ENCODE measurements at regions not wholly inside any gene's neighbourhood (a gene's known extent, or its start where the extent isn't known, plus 50 kb on each side); places are given as distances from the start of the nearest gene placed in this dataset.

GRCh38 chr1:14100919-14101318, 400.9 kb downstream of the PRDM2 start:
- DNase-seq (ENCODE audit: low read depth), result no peak

GRCh38 chr1:14102180-14102579, 402.2 kb downstream of the PRDM2 start:
- DNase-seq (ENCODE audit: low read depth), result no peak

- no peak for DNase-seq (ENCODE audit: low read depth)
Observed at GRCh38 chr1:14103878-14104430, 404.0 kb downstream of the PRDM2 start.

DNA sequence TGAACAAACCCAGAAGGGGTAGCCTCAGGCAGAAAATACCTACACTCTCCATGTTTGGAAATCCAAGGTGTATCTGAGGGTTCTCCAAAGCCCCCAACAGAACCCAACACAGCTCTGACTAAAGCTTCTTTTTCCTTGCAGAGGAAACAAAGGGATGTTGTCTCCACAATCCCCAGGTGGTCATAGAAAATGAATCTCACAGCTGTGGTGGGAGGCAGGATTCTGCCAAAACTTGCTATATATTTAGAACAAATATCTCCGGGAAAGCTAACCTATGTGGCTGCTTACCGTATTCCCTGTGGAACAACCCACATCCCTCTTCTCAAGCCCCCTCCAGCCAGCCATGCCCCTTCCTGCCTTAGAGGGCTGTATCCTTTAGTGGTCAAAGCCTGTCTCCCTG, 406.1 kb downstream of the PRDM2 start:
- no peak for DNase-seq (ENCODE audit: low read depth)

DNA sequence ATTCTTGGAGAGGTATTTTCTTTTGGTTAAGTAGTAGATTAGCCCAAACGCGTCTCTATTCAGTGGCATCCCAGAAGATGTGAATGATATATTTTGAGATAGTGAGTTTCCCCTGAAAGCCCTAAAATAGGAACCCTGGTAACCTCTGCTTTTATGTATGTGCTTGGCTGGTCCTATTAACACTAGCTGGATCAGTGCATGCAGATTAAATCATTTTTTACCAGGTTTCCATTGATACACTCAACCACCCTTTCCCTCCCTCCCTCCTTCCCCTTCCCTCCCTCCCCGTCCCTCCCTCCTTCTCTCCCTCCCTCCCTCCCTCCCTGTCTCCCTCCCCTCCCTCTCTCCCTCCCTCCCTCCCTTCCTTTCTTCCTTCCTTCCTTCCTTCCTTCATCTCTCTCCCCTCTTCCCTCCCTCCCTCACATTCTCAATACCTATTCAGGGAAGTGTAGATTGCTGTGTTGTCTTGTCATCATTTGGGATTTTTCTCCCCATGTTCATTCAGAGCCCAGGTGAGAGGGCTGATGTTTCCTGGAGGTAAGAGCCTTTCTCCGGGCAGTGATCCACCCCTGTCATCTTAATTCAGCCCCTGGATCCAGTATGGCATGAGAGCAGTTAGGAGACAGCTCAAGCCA, 406.8 kb downstream of the PRDM2 start:
- no peak for DNase-seq (ENCODE audit: low read depth)

DNA sequence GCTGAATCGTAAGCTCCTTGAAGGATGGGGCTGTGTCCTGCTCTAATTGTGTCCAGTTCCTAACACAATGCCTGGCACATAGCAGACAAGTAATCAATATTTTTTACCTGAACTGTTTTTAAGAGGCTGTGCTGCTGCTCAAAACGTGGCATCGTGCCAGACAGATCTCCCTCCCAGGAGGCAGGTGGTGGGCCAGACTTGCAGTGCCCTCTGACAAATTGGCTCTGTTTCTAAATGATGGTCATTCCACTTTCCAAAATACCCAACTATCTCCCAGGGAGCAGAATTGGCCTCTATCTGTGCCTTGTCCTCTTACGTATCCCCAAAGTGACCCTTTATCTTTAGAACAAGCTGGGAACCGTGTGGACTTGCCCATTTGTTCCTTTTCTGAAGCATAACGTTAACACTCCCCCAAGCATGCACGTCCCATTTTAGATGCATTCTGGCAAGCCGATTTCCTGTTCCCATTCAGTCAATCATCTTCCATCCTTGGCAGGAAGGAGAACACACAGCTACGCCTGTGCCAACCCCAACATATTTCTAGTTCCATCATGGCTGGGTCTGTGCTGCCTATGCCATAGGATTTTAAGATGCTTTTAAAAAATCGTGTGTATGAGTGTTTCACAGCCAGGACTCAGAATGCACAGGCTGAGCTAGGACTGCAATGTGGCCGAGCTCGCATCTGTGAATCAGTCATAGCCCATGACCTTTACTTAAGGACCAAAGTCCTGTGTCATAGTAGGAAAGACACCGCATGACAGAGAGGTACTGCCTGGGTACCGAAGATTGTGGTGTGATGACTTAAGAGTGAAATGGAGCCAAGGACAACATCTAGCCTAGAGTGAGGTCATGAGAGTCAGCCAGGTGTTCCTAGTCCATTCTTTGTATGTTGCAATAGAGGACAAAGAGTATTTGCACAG, 408.6 kb downstream of the PRDM2 start:
- DNase-seq (ENCODE audit: low read depth), result no peak

DNA sequence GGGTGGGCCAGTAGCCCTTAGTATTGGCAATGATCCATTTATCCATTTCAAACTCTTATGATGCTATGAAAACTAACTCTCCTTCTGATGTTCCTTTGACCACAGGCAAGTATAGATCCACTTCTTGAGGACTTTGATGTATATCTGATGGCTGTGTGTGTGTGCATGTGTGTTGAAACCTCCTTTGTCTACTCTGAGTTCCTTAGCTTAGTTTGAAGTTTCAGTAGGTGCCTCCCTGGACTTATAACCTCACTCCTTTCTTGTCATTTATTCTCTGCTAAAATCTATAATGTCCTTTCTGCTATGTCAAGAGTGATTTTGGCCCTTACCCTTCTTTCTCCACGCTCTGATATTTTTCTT, 409.3 kb downstream of the PRDM2 start:
- DNase-seq (ENCODE audit: low read depth), result no peak

DNA sequence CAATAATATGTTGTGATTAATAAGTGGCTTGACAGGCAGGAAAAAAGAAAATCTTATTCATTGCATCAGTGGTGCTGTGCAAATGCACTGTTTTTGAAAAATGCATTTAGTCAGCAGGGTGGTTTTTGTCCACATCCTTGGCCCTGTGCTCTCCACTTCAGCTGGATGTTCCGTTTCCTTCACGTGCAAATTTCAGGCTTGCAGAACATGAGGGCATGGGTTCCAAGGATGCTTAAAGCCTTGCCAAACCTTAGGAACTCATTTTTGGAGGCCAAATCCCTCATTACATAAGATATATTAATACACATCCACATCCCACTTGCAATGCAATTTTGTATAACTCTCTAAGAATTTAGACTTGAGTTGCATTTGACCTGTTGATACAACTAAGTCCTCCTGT, 410.1 kb downstream of the PRDM2 start:
- no peak for DNase-seq (ENCODE audit: low read depth)

- DNase-seq (ENCODE audit: low read depth), result no peak
Observed at GRCh38 chr1:14111121-14111520, 411.1 kb downstream of the PRDM2 start.

- no peak for DNase-seq (ENCODE audit: low read depth)
Observed at GRCh38 chr1:14112613-14113012, 412.6 kb downstream of the PRDM2 start.

- DNase-seq (ENCODE audit: low read depth), result no peak
Observed at GRCh38 chr1:14113271-14113670, 413.3 kb downstream of the PRDM2 start.

- DNase-seq (ENCODE audit: low read depth), result no peak
Observed at GRCh38 chr1:14113841-14114567, 414.0 kb downstream of the PRDM2 start.

- no peak for DNase-seq (ENCODE audit: low read depth)
Observed at GRCh38 chr1:14115976-14116375, 416.0 kb downstream of the PRDM2 start.

GRCh38 chr1:14117700-14118099, 417.7 kb downstream of the PRDM2 start:
- DNase-seq (ENCODE audit: low read depth), result no peak

- DNase-seq (ENCODE audit: low read depth), result no peak
Observed at GRCh38 chr1:14118691-14119485, 418.9 kb downstream of the PRDM2 start.

DNA sequence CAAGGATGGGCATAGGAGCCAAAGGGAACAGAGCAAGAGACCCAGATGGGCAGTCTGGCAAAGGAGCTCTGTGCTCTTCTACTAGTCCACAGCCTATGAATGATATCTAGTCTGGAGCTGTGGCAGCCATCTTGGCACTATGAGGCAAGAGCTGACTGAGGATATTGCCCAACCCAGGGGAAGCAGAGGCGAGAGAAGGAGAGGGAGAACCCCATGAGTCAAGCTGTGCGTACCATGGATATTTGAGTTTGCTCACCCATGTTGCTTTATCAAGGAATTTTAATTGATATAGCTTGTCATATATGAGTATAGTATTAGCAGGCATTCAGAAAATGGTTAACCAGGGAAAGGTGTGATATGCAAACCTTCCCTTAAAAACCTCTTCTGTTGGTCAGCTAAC, 420.9 kb downstream of the PRDM2 start:
- DNase-seq (ENCODE audit: low read depth), result no peak

DNA sequence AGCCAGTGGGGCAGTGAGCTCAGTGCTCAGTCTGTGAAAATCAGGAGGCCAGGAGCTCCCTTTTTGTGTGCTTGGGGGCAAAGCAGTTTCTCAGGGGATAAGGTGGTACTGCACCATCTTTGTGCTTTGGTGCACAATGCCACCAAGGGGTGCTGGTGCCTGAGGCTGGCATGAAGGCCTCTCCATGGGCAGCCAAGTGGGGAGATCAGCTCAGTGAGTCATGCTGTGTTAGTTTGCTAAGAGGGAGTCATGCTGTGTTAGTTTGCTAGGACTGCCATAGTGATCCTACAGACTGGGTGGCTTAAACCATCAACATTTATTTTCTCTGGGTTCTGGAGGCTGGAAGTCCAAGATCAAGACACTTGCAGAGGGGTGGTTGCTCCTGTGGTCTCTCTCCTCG, 428.1 kb downstream of the PRDM2 start:
- DNase-seq (ENCODE audit: low read depth), result no peak

GRCh38 chr1:14129009-14129408, 429.0 kb downstream of the PRDM2 start:
- no peak for DNase-seq (ENCODE audit: low read depth)

GRCh38 chr1:14135070-14135469, 435.1 kb downstream of the PRDM2 start:
- no peak for DNase-seq (ENCODE audit: low read depth)

- DNase-seq (ENCODE audit: low read depth), result no peak
Observed at GRCh38 chr1:14136152-14136763, 436.3 kb downstream of the PRDM2 start.

GRCh38 chr1:14136881-14137280, 436.9 kb downstream of the PRDM2 start:
- no peak for DNase-seq (ENCODE audit: low read depth)

Measured in GM04503 (cell line).